NOMO-1 treated with DMSO at 0.1 percent for 48 hours (cell line): ENCODE measurements at regions not wholly inside any gene's neighbourhood (a gene's known extent, or its start where the extent isn't known, plus 50 kb on each side); places are given as distances from the start of the nearest gene placed in this dataset.

ENCODE experiments used
- DNase-seq: peaks from one replicate; lab custom pipeline; 2025; ENCODE audit not compliant: unreplicated experiment; lab: John Stamatoyannopoulos, UW

DNA sequence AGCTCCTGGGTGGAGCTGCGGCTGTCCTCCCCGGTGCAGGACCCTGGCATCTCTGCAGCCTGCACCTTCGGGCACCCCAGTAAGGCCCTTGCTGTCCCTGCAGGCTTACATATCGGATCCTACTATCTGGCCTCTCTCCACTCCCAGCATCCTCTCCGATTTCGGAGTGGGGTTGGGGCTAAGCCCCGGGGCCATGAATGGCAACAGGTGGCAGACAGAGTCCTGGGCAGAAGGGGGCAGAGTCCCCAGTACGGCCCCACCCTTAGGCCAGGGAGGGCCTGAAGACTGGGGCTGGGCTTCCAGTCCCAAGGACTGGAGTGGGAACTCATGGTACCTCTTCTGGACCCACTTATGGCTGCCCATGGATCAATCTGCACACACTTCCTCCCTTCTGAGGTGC lies 180.4 kb upstream of the MC4R start:
- DNase-seq: no peak

- DNase-seq: no peak
Observed at GRCh38 chr18:60554967-60555366, 182.4 kb upstream of the MC4R start.

DNA sequence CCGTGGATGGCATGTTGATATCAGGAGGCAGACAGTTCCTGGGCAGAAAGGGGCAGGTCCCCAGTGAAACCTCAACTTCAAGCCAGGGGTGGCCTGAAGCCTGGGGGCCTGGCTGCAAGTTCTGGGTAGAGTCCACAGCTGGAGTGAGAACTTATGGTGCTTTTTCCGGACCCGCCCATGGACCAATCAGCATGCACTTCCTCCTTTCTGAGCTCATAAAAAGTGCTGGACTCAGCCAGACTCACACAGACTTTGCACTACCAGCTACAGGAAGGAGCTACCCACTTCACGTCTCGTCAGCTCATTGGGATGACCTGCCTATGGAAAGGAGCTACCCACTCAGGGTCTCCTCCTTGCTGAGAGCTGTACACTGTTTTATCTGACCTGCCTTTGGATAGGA lies 183.1 kb upstream of the MC4R start:
- DNase-seq: no peak

- no peak for DNase-seq
Observed at GRCh38 chr18:60556326-60556725, 183.8 kb upstream of the MC4R start.

GRCh38 chr18:60560071-60560470 lies 187.5 kb upstream of the MC4R start:
- no peak for DNase-seq

DNA sequence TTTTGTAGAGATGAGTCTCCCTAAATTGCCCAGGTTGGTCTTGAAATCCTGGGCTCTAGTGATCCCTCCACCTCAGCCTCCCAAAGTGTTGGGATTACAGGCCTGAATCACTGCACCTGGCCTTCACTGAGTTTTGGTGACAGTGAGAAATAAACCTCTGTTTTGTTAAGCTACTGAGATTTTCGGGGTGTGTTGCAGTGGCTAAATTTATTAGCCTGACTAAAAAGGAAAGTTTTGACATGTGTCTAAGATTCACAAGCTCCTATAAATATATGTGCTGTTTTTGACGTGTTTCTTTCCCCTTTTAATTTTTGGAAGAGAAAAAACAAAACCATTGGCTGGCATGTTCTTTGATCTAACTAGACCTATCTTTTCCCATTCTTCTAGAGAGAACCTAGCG lies 190.5 kb upstream of the MC4R start:
- DNase-seq: no peak

DNA sequence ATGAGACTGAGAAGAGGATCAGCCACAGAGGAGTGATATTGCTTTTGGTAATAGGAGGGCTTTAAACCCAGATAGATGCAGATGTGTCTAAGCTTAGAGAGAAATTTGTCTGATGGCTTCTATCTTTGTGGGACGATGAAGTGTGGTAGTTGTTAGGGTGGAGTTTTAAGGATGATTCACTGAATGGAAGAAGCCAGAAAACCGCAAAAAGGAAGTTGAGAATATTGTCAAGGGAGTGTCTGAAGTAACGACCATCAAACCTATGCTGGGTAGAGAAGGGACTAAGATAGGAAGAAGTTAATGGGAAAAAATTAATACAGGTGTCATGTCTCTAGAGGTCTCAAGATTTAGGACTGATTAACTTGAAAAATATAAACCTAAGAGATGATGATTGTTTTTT lies 195.6 kb upstream of the MC4R start:
- peak; percentile 87 for DNase-seq

GRCh38 chr18:60570172-60570571 lies 197.6 kb upstream of the MC4R start:
- no peak for DNase-seq

- DNase-seq: no peak
Observed at GRCh38 chr18:60577457-60577856, 204.9 kb upstream of the MC4R start.

- DNase-seq: peak; percentile 72
Observed at GRCh38 chr18:60585670-60586069, 213.1 kb upstream of the MC4R start.

GRCh38 chr18:60593249-60593648 lies 220.7 kb upstream of the MC4R start:
- no peak for DNase-seq

GRCh38 chr18:60596928-60597327 lies 224.4 kb upstream of the MC4R start:
- no peak for DNase-seq

- DNase-seq: peak; percentile 7
Observed at GRCh38 chr18:60599267-60599666, 226.7 kb upstream of the MC4R start.

DNA sequence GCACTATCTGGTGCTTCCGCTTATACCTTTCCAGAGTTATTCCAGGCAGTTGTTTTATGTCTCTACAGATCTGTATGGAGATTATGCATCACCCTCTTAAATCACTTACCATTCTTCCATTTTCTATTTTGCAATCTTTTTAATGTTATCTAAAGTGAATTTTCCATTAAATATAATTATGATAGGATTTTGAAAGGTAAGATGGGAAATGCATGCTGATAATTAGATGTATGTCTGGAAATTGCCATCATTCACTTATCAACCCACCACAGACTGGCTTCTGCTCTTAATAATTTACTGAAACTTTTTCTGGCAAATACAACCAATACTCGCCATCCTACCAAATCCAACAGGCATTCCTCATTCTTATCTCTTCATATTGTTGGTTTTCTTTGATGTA lies 227.4 kb upstream of the MC4R start:
- DNase-seq: no peak

DNA sequence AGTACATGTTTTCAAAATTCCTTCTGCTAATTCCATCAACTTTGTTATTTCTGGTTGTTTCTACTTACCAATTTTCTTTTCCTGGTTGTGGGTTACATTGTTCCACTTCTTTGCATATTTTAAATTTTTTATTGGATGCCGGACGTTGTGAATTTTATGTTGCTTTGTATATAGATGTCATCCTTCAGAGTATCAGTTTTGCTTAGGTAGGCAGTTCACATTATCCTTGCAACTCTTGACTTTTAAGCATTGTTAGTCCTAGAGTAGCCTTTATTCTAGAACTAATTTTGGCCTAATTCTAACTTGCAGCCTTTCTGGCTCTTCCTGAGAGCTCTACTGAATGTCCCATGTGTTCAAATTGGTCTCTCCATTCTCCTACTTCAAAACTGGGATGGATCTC lies 228.7 kb upstream of the MC4R start:
- DNase-seq: no peak

DNA sequence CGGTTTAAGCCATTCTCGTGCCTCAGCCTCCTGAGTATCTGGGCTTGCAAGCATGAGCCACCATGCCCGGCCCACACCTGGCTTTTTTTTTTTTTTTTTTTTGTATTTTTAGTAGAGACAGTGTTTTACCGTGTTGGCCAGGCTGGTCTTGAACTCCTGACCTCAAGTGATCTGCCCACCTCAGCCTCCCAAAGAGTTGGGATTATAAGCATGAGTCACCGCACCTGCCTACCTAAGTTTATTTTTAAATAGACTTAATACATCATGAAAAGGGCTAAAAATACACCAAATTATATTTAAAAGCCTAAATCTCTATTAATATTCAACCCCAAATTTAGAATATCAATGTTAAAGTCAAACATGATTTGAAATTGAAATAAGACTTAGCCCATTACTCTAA lies 250.8 kb upstream of the MC4R start:
- DNase-seq: no peak

- DNase-seq: no peak
Observed at GRCh38 chr18:60624207-60624606, 251.6 kb upstream of the MC4R start.

- DNase-seq: no peak
Observed at GRCh38 chr18:60639836-60640235, 267.3 kb upstream of the MC4R start.

DNA sequence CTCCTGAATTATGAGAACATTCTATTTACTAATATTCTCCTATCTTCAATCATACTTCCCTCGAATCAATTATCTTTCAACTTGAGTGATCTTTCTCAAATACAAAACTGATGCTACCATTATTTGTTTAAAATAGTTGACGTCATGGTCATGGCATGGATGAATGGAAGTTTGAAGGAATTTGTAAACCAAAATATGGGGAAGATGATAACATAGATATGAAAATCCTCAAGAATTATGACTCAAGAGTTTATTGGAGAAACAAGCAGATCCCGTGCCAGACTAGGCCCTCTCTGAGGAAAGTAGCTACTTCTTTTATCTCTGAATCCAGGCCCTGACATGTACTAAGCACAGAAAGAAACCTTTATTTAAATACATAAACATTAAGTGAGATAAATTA lies 270.4 kb upstream of the MC4R start:
- no peak for DNase-seq

- DNase-seq: no peak
Observed at GRCh38 chr18:60646725-60647124, 274.1 kb upstream of the MC4R start.

DNA sequence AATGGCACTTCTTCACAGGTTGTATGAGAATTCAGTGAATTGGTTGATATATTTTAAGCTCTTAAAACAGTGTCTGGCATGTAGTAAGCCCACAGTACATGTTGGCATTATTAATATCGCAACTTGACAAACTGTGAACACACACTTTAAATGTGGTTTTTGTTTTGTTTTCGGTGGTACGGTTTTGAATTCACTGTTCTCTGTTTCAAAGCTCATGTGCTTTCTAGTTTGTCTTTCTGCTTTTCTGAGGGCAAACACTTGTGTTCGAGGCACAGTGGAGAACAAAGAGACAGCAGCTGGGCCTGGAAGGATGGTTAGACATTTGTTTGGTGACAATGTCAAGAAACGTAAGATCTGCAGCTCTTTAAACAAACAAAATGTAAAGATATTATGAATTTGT lies 276.5 kb upstream of the MC4R start:
- DNase-seq: no peak

DNA sequence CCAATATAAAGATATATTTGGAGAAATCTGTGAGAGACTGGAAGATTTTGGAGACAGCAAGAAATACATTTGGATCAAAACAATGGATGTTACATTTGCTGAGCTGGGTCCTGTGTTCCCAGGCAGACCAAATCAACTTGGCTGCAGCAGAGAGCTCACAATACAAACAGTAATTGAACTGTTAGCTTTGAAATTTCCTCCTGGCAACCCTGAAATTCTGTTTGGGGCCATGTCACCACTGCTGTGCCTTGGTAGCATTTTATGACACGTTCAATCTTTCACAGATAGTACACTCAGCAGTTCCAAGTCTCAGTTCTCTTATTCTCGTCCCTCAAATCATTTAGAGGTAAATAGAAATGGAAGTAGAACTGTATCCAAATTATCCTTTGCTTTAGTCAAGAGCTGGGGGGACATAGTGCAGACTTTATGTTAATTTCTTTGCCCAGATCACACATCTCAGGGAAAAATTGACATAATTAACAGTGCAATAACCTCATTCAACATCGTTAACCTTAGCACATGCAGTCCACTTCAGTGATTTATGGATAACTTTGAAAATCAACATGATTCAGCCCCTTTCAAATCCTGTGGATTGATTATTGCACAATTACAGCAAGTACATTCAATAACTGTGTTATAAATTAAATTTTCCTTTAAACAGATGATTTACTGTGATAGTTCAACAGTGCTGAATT lies 277.4 kb upstream of the MC4R start:
- DNase-seq: no peak

- no peak for DNase-seq
Observed at GRCh38 chr18:60654298-60654697, 281.7 kb upstream of the MC4R start.

- DNase-seq: peak; percentile 89
Observed at GRCh38 chr18:60656553-60656952, 284.0 kb upstream of the MC4R start.
